Head of caudate nucleus (tissue), 42 donors: ENCODE measurements at regions not wholly inside any gene's neighbourhood (a gene's known extent, or its start where the extent isn't known, plus 50 kb on each side); places are given as distances from the start of the nearest gene placed in this dataset.
"Not testable (repeated sequence)": the region's sequence is repeated elsewhere in the genome, so short reads cannot be mapped to it uniquely, and the experiment has no call there.

Source experiments
- DNase-seq, 42 donors: peaks; one replicate each; pipeline versions ENCODE4 v3.0.0 to v3.0.0-alpha.2; 2020 to 2021; ENCODE audit warnings: mixed read lengths in 7 of 42
- intact Hi-C: fragments of 100-400 bp; cut with DNase I; formaldehyde crosslinking; loops from one replicate; pipeline ENCODE4 v1.15.0; 2022

DNA sequence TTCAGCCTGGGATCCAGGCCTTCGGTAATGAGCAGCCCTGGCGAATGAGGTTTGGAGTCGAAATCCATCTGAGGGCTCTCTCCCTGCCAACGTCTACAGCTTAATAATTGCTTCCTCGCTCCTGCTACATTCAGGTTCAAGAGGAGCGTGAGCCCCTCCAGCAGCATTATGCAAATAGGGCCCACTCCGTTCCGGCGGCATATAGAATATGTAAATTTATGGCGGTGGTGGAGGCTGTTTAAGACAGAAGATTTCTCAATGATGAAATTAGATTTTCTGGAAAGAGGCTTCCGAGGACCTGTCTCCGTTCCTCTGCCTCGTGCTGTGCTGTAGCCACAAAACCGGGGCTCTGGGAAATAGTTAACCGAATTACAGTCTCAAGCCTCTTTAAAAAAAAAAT lies 402.8 kb downstream of the MIAT start:
- peak in 15 of 42 donors; percentile 2 to 60 (median 30) for DNase-seq
- intact Hi-C loops = no loop called here

DNA sequence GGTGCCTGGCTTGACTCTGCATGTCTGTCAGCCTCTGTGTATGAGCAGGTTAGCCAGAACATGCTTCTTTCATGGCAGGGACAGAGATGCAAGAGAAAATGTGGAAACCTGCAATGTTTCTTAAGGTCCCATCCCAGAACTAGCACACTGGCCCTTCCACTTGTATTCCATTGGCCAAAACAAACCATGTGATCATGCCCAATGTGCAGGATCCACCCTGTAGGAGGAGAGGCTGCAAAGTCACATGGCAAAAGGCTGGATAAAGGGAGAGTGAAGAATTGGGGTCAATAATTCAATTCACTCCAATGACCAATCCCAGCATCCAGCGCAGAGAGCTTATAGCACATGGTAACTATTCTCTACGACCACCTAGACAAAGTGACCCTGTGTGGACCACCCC lies 405.5 kb downstream of the MIAT start:
- intact Hi-C loops = no loop called here
- no peak for DNase-seq

DNA sequence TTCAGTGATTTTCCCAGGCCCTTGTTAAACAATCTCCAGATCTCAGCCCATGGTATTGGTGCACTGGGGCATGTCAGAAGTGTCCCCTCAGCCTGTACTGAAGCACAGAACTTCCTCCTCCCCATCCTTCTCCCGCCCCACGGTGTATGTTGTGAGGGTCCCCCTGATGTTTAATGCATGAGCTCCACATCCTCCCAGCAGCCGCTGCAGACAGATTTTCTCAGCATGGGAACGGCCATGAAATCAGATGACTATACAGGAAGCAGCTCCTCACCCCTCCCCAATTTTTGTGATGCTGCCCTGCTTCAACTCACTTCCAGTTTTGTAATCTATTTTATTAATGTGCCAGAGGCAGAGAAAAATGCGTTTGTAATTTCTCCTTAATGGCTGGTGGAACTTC lies 406.0 kb downstream of the MIAT start:
- intact Hi-C loops = no loop called here
- DNase-seq = no peak

DNA sequence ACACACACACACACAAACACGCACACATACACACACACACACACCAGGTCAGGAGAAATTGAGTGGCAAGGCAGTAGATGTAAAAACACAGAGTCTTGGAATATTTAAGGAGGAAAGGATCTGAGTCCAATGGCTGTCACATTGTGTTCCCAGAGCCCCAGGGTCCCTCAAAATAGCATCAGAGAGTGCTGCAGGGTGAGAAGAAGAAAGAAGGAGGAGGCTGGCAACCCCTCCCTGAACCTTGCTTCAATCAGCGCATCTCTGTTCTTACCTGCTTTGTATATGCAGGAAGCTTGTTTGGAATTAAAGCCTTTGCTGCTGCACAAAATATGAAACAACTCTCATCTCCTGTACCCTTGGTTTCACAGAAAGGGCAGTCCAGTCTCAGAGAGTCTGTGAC lies 406.5 kb downstream of the MIAT start:
- peak in 24 of 42 donors; percentile 11 to 71 (median 40) for DNase-seq
- intact Hi-C loops = no loop called here

DNA sequence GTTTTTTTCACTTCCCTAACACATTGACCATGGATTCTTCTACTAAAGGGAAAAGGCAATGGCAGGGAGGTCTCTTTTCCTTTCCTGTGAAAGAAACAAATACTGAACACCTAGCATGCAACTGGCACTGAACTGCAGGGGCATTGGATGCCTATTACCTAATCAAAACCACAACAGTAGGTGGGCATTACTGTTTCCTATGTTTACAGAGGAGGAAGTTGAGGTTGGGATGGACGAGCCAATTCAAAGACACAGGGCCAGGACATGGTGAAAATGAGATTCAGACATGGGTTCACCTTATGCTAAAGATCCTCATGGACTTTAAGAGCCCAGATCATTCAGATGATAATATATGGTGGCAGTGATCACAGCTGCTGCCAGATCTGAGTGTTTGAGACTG lies 407.0 kb downstream of the MIAT start:
- intact Hi-C loops = no loop called here
- no peak for DNase-seq

DNA sequence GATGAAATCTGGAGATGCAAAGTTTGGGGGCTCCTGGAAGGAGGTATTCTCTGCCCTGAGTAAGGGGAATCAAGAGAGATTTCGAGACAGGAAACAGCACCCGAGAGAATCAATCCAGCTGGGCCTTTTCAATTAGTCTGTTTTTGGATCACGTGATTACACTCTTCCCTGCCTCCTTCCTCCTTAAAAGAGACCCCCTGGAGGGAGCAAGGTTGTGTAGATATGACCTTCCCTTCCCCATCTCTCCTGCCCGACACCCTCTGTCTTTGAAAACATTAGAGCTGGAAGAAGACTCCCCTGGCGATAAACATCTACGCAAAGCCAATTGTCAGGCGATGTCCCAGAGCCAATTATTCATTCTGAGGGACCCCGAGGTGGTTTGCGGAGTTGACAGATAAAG lies 407.9 kb downstream of the MIAT start:
- intact Hi-C loops = no loop called here
- DNase-seq = no peak

DNA sequence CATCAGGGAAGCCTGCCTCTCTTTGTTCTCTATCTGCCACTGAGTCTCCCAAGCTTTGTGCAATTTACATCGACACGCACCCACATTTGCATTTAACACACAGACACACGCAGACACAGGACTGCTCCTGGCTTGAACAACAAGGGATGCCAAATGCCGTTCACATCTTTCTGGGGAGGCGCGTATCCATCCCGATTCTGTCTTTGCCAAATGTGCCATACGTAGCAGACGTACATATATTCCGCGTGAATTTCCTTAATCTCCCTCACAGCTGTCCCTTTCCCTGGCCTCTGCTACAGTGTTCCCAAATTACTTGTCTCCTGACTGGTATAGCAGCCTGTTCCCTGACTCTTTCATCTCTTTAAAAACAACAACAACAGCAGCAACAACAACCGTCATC lies 409.5 kb downstream of the MIAT start:
- DNase-seq = no peak
- intact Hi-C loops = no loop called here

DNA sequence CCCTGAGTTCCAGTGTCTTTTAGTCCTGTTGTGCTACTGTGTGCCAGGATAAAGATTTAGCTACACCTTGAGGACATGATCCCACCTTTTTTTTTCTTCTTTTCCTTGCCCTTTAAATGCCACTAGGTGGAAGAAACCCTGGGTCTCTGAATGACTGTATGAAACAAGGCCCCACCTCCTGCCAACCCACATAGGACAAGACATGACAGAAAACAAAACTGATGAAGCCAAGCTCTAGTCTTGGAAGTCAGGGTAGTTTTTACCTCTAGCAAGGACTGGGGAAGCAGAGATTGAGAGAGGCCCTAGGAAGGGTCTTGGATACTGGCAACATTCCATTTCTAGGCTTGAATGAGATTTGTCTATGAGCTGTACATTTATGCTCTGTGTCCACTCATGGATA lies 410.7 kb downstream of the MIAT start:
- intact Hi-C loops = no loop called here
- DNase-seq = no peak

DNA sequence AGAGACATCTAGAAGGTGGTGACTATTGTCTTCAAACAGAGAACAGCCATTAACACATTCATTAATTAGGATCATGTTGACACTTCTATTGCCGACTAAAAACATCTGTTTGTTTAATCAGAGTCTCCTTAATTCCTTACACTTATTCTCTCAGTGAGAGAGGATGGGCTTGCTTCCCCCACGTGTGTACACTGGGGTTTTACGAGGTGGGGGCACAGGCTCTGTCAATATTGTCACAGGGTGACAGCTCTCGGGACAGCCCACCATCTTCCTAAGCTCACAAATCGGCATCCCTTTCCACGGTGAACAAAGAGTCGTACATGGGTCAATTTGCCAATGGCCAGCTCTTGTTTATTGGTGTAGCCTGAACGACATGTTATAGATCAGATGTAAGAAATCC lies 413.2 kb downstream of the MIAT start:
- intact Hi-C loops = no loop called here
- no peak for DNase-seq

DNA sequence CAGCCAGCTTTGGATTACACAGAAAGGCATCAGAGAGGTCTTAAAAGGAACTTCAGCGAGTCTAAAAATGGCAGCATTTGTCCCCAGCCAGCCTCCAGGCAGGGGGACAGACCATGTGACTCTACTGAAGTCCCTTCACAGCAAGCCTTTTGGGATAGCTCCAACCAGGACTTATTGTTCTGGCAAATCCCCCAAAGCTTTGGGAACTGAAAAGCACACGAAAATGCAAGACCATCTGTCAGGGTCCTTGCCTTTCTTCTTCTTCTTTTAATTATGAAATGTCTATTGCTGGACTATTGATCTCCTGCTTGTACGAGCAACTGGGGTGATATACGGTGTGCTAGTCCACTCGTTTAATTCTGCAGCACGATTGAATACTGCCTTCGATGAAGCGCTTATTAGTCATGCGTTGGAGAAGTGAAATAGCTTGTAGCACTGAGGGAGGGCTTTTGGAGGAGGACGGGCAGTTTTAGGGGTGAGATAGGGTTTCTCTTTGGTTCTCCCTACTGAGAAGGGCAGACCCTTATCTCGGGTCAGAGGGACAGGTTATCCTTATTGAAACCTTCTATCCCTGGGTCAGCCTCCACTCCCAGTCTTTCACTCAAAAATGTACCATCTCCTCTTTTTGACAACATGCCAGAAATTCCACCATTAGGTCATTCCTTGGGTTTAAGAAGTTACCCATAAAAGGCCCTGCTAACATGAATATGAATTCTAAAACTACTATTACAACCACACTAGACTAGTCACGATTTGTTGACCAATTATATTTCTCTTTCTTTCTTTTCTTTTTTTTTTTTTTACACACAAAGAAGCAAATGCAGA lies 416.4 kb downstream of the MIAT start:
- DNase-seq = no peak
- intact Hi-C loops = no loop called here

DNA sequence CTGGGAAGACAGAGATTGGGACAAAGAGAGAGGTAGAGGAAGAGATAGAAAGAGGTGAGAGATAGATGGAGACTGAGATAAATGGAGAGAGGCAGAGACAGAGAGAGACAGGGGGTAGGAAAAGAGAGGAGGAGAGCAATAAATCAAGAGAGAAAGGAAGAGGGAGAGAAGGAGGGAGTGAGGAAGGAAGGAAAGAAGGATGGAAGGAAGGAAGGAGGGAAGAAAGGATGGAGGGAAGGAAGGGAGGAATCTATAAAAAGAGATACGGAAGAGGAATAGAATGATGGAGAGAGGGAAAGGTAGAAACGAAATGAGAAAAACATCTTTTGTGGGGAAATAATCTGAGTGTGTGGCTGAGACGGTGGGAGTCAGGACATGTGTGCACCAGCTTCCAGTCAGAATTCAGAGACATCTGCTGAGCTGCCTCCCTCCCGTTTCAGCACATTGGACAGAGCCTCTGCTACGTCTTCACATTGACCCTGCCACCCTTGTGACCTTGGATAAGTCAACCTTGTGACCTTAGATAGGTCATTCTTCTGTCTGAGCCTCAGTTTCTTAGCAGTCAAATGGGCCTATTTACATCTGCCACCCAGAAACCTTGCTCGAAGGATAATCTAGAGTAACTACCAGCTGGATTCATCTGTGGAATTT lies 417.8 kb downstream of the MIAT start:
- no peak for DNase-seq
- intact Hi-C loops = no loop called here

DNA sequence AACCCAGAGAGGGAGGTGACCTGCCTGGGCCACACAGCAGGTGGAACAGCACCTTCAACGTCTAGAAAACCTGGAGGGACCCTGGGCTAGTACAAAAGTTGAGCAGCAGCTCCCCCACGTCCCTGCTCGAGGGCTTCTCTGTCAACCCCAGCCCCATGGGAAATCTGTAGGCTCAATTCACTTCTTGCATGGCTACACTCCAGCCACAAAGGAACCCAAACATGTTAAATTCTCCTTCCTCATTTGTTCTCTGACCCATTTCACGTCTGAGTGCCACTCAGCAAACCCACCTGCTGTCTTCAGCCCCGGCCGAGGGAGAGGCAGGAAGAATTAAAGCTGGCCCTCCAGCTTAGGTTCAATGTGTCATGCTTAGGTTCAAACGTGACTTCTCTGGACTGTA lies 418.5 kb downstream of the MIAT start:
- intact Hi-C loops = no loop called here
- DNase-seq = no peak

DNA sequence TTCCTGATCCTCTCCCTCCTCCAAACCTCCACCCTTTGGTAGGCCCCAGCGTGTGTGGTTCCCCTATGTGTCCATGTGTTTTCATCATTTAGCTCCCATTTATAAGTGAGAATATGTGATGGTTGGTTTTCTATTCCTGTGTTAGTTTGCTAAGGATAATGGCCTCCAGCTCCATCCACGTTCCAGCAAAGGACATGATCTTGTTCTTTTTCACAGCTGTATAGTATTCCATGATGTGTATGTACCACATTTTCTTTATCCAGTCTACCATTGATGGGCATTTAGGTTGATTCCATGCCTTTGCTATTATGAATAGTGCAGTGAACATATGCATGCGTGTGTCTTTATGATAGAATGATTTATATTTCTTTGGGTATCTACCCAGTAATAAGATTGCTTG lies 420.7 kb downstream of the MIAT start:
- DNase-seq, intact Hi-C loops: not testable (repeated sequence)

DNA sequence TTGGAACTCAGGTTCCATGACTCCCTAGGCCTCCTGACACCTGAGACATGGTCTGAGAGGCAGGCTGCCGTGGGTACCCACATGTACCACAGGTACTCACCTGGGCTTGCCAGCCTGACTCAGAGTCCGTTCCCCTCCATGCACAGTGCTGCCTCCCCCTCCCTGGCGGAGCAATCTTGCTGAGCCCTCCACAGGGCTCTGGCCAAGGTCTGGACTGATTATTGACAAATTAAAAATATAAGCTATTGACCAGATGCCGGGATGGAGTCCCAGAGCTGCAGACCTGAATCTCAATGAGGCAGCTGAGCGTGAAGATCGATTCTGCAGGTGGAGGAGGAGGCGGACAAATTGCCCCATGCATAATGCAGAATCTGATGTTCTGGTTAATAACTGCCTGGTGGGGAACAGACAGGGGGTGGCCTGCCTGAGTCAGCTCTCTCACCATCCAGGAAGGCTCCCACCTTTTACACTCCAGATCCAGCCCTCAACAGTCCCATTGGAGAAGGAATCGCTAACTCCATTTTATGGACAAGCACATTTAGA lies 422.7 kb downstream of the MIAT start:
- DNase-seq = peak in 14 of 42 donors; percentile 8 to 73 (median 44)
- intact Hi-C loops = no loop called here

DNA sequence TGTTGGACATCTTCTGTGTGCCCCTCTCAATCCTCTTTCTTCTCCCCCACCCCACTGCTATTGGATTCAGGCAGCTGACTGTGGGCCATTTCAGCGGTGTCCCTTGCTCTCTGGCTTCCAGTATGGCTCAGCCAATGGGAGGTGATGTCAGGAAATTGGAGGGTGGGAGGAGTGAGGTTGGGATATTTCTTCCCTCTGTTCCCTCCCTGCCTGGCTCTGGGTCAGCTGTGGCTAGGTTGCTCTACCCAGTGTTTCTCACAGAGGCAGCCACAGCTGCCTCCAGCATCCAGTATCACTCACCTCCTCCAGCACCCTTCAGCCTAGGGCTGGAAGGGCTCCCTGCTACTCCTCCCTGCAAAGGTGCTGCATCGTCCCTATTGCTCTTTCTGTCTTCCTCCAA lies 423.5 kb downstream of the MIAT start:
- intact Hi-C loops = no loop called here
- no peak for DNase-seq

DNA sequence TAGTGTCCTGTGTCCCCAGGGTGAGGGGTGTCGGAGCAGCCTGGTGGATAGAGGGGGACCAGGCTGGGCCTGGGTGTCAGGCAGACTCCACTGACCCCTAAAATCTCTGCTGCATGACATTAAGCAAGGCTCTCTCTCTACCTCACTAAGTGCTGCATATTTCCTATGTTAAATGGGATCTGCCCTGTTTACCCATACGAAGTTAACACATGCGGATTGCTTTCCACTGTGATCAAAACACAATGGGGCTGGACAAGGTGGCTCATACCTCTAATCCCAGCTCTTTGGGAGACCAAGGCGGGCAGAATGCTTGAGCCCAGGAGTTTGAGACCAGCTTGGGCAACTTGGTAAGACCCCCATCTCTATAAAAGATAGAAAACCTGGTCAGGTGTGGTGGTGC lies 426.2 kb downstream of the MIAT start:
- intact Hi-C loops = no loop called here
- DNase-seq = no peak

DNA sequence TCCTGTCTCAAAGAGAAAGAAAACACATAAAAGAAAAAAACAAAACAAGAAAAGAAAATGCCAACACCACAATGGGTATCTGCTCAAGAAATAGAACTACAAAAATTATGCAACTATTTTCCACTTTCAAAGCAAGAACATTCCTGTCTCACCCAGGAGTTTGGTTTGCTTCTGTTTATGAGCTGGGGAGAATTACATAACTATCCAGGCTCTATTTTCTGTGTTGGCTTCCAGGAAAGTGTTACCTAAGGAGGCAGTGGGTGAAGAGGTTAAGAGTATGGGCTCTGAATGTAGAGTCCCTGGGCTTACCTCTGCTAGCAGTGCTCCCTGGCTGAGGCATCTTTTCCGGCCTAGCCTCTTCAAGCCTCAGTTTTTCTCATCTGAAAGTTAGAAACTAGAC lies 426.7 kb downstream of the MIAT start:
- no peak for DNase-seq
- intact Hi-C loops = no loop called here

DNA sequence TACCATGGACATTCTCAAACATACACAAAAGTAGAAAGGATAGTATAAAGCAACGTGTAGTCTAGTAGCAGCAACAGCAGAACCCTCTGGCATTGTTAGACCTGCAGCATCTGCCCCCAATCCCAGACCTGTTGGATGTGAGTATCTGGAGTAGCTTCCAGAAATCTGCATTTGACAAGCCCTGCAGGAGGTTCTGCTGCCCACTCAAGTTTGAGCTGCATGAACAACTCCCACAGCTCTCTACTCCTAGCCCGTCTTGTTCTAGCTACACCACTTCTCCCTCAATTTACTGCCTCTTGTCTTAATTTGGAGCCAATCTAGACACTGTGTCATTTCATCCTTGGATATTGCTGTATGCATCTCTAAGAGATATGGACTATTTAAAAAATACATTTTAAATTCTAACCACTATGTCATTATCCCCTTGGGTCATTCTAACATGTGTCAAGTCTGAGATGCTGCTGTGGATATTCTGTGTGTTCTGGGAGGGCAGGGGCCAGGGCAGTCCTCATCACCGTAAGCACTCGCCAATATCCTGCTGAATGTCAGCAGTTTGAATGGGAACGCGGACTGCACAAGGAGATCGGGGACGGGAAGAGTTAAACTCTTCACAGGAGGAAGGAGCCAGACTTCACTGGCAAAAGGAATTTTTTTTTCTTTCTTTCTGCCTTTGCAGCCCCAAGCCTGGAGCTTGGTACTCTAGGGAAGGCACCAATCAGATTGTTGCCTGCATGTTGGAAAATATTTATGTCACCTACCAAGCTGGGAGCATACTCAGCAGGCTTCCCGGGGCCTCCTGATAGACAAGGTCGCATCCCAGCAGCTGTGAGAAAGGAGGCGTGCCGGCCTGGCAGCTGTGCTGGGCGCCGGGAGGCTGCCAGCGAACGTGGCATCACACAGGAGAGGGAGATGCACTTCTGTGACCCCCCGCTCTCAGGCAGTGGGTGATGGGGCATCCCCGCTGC lies 429.0 kb downstream of the MIAT start:
- peak in 23 of 42 donors; percentile 18 to 86 (median 62) for DNase-seq
- intact Hi-C loops = no loop called here

DNA sequence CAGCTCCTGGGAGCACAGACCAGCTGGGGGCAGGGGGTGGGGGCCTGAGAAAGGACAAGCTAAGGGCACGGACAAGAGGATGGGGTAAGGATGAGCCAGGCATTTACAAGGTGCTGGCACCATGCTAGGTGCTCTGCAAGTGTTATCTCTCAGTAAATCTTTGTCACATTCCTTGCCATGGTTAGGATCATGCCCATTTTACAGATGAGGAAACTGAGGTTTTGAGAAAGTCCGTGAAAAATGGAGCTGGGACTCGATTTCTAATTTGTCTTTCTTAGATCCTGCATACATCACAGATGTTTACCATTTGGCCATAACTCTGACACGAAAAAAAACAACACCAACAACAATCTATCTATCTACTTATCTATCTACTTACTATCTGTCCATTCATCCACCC lies 429.7 kb downstream of the MIAT start:
- intact Hi-C loops = no loop called here
- DNase-seq = no peak

DNA sequence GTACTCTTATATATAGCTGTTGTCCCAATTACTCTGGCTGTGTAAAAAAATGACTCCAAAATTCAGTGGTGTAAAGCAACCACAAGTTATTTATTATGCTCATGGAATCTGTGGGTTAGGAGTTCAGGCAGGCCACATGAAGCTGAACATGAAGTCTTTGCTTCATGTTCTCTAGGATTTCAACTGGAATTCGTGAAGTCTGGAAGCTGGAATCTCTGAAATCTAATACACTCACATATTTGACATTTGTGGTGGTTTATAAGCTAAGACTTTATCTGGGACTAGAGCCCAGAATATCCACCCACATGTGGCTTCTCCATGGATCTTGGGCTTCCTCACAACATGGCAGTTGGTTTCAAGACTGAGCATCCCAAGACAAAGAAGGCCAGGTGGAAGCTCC lies 430.6 kb downstream of the MIAT start:
- intact Hi-C loops = no loop called here
- DNase-seq = no peak
